GM11168 (cell line): ENCODE measurements at regions not wholly inside any gene's neighbourhood (a gene's known extent, or its start where the extent isn't known, plus 50 kb on each side); places are given as distances from the start of the nearest gene placed in this dataset.

Experiments used
- in situ Hi-C: fragments of 300-500 bp; cut with MboI; formaldehyde crosslinking; loops from one replicate; pipeline ENCODE4 v1.12.0; 2022; ENCODE audit warnings: low sequenced_read_pairs; ENCODE audit not compliant: unreplicated experiment

GRCh38 chr5:38642189-38642911 lies 85.9 kb upstream of the LIFR start:
- in situ Hi-C loops: no loop called here

GRCh38 chr5:38643616-38644015 lies 87.2 kb upstream of the LIFR start:
- in situ Hi-C loops: no loop called here

- in situ Hi-C loops: no loop called here
Measured at GRCh38 chr5:38645508-38645907, 89.1 kb upstream of the LIFR start.

- in situ Hi-C loops: no loop called here
Measured at GRCh38 chr5:38648703-38649291, 92.4 kb upstream of the LIFR start.

- in situ Hi-C loops: no loop called here
Measured at GRCh38 chr5:38650540-38650939, 94.1 kb upstream of the LIFR start.

- in situ Hi-C loops: no loop called here
Measured at GRCh38 chr5:38650946-38651345, 94.5 kb upstream of the LIFR start.

- in situ Hi-C loops: no loop called here
Measured at GRCh38 chr5:38651806-38652205, 95.4 kb upstream of the LIFR start.

GRCh38 chr5:38653389-38653788 lies 96.9 kb upstream of the LIFR start:
- in situ Hi-C loops: no loop called here

- in situ Hi-C loops: no loop called here
Measured at GRCh38 chr5:38655691-38656090, 99.2 kb upstream of the LIFR start.

- in situ Hi-C loops: no loop called here
Measured at GRCh38 chr5:38656568-38656967, 100.1 kb upstream of the LIFR start.

- in situ Hi-C loops: no loop called here
Measured at GRCh38 chr5:38657020-38657419, 100.6 kb upstream of the LIFR start.

- in situ Hi-C loops: loop anchor here (10.0 kb wide), 1 partner anchor 225 kb away; no protein-coding TSS in a partner anchor
Measured at GRCh38 chr5:38660194-38660668, 103.8 kb upstream of the LIFR start.

GRCh38 chr5:38662090-38662489 lies 105.6 kb upstream of the LIFR start:
- in situ Hi-C loops: loop anchor here (10.0 kb wide), 1 partner anchor 227 kb away; no protein-coding TSS in a partner anchor

GRCh38 chr5:38663249-38663648 lies 106.8 kb upstream of the LIFR start:
- in situ Hi-C loops: loop anchor here (10.0 kb wide), 1 partner anchor 228 kb away; no protein-coding TSS in a partner anchor

GRCh38 chr5:38666668-38667498 lies 110.4 kb upstream of the LIFR start:
- in situ Hi-C loops: loop anchor here (10.0 kb wide), 1 partner anchor 232 kb away; no protein-coding TSS in a partner anchor

GRCh38 chr5:38667499-38667776 lies 111.0 kb upstream of the LIFR start:
- in situ Hi-C loops: loop anchor here (10.0 kb wide), 1 partner anchor 233 kb away; no protein-coding TSS in a partner anchor

GRCh38 chr5:38669361-38669880 lies 113.0 kb upstream of the LIFR start:
- in situ Hi-C loops: loop anchor here (10.0 kb wide), 1 partner anchor 235 kb away; no protein-coding TSS in a partner anchor

GRCh38 chr5:38670066-38670465 lies 113.6 kb upstream of the LIFR start:
- in situ Hi-C loops: no loop called here

- in situ Hi-C loops: no loop called here
Measured at GRCh38 chr5:38670878-38671277, 114.4 kb upstream of the LIFR start.

- in situ Hi-C loops: no loop called here
Measured at GRCh38 chr5:38672059-38672788, 115.8 kb upstream of the LIFR start.
